ENCODE measurements at regions not wholly inside any gene's neighbourhood (a gene's known extent, or its start where the extent isn't known, plus 50 kb on each side); places are given as distances from the start of the nearest gene placed in this dataset.

DNA sequence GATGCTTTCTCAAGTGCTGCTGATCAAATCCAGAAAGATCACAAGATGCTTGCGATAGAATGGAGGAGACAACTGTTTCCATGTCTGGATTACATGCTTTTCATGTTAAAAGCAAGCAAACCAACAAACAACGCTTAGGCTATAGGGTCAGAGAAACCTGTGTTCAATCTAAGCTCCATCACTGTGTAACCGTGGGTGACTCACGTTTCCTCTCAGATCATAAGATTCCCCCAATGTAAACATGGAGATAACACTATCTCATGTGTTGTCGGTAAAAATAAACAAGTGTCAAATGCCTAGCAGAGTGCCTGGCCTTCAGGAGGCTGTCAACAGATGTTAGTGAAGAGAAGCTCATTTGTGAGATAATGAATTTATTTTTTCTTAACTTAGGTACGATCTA lies 907.8 kb downstream of the NTRK3 start:
- ChIA-PET POLR2A (no interaction called here), RAD21 (ENCODE audit: low non-redundant PET in 1 of 2, low total read pairs in 2 of 2, uncharacterized antibody in 2 of 2, unreplicated experiment in 2 of 2) (no interaction called here), CTCF (no interaction called here)
- Histone ChIP-seq H3K27me3 (ENCODE audit: insufficient read depth, low read length) (no peaks in the 10 kb centered on the region), H3K4me3 (replicated peaks in 1 of 2; ENCODE audit: low read depth in 1 of 2, low read length in 2 of 2) (no peak overlapping the region), H4K20me1 (ENCODE audit: insufficient read depth) (no peaks in the 10 kb centered on the region), H3K4me2 (ENCODE audit: low read length) (no peak overlapping the region), H3K9me2 (ENCODE audit: insufficient read depth) (no peaks in the 10 kb centered on the region), H3K9me3 (ENCODE audit: control insufficient read depth in 1 of 2, insufficient read depth in 1 of 2, low read depth in 1 of 2, low read length in 2 of 2) (peaks cover 4 to 23% of the 10 kb centered on the region in 2 experiments; a peak in 2 of 4 replicates), H3K36me3 (ENCODE audit: control insufficient read depth in 1 of 2, insufficient read depth in 2 of 2, low read length in 2 of 2) (no peaks in the 10 kb centered on the region), H2AFZ (ENCODE audit: low read depth, low read length, poor library complexity, severe bottlenecking) (no peak overlapping the region), H3K9ac (ENCODE audit: low read length) (no peak overlapping the region), H3K27ac (ENCODE audit: low read depth, low read length) (no peak overlapping the region), H3K4me1 (ENCODE audit: control insufficient read depth in 1 of 2, insufficient read depth in 2 of 2, low read length in 2 of 2) (no peaks in the 10 kb centered on the region), H3K79me2 (ENCODE audit: insufficient read depth, low read length) (no peaks in the 10 kb centered on the region)
- intact Hi-C loops (cut with micrococcal nuclease): no loop called here
- TF ChIP-seq ELF1 (IDR thresholded peaks at IDR 0.05; ENCODE audit: borderline replicate concordance, low read depth) (no peak), SRF (IDR thresholded peaks at IDR 0.05; ENCODE audit: low read depth) (no peak), ZFX (IDR thresholded peaks at IDR 0.05) (no peak), ZNF274 (IDR thresholded peaks at IDR 0.05; ENCODE audit: low read depth, low read length) (no peak), MAX (IDR thresholded peaks at IDR 0.05) (no peak), EGR1 (IDR thresholded peaks at IDR 0.05; ENCODE audit: low read depth) (no peak), FOSL1 (IDR thresholded peaks at IDR 0.05; ENCODE audit: low read depth) (no peak), REST (IDR thresholded peaks at IDR 0.05; ENCODE audit: low read depth) (no peak)
- no TSS peak for BruUV-seq (replicated peaks)
- ATAC-seq (no peak), DNase-seq (ENCODE audit: low read depth, low spot score) (no peak)
